Endothelial cell of umbilical vein (primary cell): ENCODE measurements at regions not wholly inside any gene's neighbourhood (a gene's known extent, or its start where the extent isn't known, plus 50 kb on each side); places are given as distances from the start of the nearest gene placed in this dataset.

Experiments
- BruUV-seq: library from RNA; stranded (reverse); fragments of 400-500 nt; replicated peaks from 2 replicates; lab custom pipeline; 2021; lab: Mats Ljungman, UMichigan
- CTCF ChIA-PET: fragments of 300-600, 350-600 bp; sonication (Branson Sonifier 250); formaldehyde crosslinking; loops from one replicate; lab custom pipeline; 2021; ENCODE audit warnings: antibody characterized with exemption, inconsistent platforms; lab: Charles Lee
- POLR2A ChIA-PET: fragments of 300-600, 350-600 bp; sonication (Branson Sonifier 250); formaldehyde crosslinking; loops from one replicate; lab custom pipeline; 2021; ENCODE audit warnings: antibody characterized with exemption, inconsistent platforms; lab: Charles Lee
- DNase-seq: peaks from one replicate; pipeline ENCODE4 v3.0.0-alpha.2; 2011; ENCODE audit warnings: low read depth, low spot score
- FAIRE-seq: peaks from 2 replicates; lab custom pipeline; 2011; peaks lifted over from hg19 to GRCh38; lab: Jason Lieb, UNC
- H2AFZ ChIP-seq: 2 replicates; pipeline ENCODE4 v1.6.0; 2012; ENCODE audit warnings: low read depth, low read length, control low read depth, inconsistent platforms
- H3K27ac ChIP-seq: 2 replicates; pipeline ENCODE4 v1.5.1; 2011; ENCODE audit warnings: low read depth, mild to moderate bottlenecking, control low read depth, low read length, moderate library complexity; ENCODE audit not compliant: insufficient read depth
- H3K27me3 ChIP-seq, 2 experiments: 2 replicates each; pipeline versions ENCODE4 v1.6.0 to v1.6.1; 2011; ENCODE audit warnings: low read length in 2 of 2, mixed read lengths in 1 of 2; ENCODE audit not compliant: control insufficient read depth in 2 of 2, insufficient read depth in 2 of 2
- H3K36me3 ChIP-seq, 2 experiments: 2 replicates in 1 of 2; 3 replicates in 1 of 2; pipeline ENCODE4 v1.5.1; 2011; ENCODE audit warnings: low read length in 2 of 2, mild to moderate bottlenecking in 1 of 2, moderate library complexity in 1 of 2; ENCODE audit not compliant: control insufficient read depth in 2 of 2, insufficient read depth in 2 of 2; ENCODE audit errors: extremely low read depth in 1 of 2
- H3K4me1 ChIP-seq: 3 replicates; pipeline ENCODE4 v1.5.1; 2011; ENCODE audit warnings: mild to moderate bottlenecking, low read length; ENCODE audit not compliant: control insufficient read depth, insufficient read depth; ENCODE audit errors: extremely low read depth
- H3K4me2 ChIP-seq: 2 replicates; pipeline ENCODE4 v1.6.1; 2011; ENCODE audit warnings: low read length, control low read depth, mixed read lengths; ENCODE audit not compliant: insufficient read depth
- H3K4me3 ChIP-seq, 3 experiments: fragments of 200-600 bp in 1 of 3; sonication (generic), shearing (Covaris generic) in 1 of 3; replicated peaks in 1 of 3; 2 replicates each; pipeline ENCODE4 v1.5.1; 2011 to 2016; ENCODE audit warnings: control low read depth in 3 of 3, low read length in 3 of 3, mild to moderate bottlenecking in 2 of 3, inconsistent platforms in 1 of 3, low read depth in 1 of 3, moderate library complexity in 1 of 3; ENCODE audit not compliant: insufficient read depth in 1 of 3
- H3K79me2 ChIP-seq: 2 replicates; pipeline ENCODE4 v1.6.0; 2012; ENCODE audit warnings: low read length, inconsistent platforms; ENCODE audit not compliant: control insufficient read depth, insufficient read depth
- H3K9ac ChIP-seq: replicated peaks from 2 replicates; pipeline ENCODE3; 2011; ENCODE audit warnings: low read length, control low read depth; ENCODE audit not compliant: insufficient read depth; ENCODE audit errors: extremely low read depth
- H3K9me1 ChIP-seq: replicated peaks from 3 replicates; pipeline ENCODE4 v1.6.0; 2011; ENCODE audit warnings: mild to moderate bottlenecking, low read length; ENCODE audit not compliant: control insufficient read depth, insufficient read depth; ENCODE audit errors: extremely low read depth
- H3K9me3 ChIP-seq: replicated peaks from 2 replicates; pipeline ENCODE4 v1.5.1; 2012; ENCODE audit warnings: low read length, inconsistent platforms; ENCODE audit not compliant: control insufficient read depth, insufficient read depth
- H4K20me1 ChIP-seq: replicated peaks from 2 replicates; pipeline ENCODE3; 2011; ENCODE audit warnings: mild to moderate bottlenecking, low read length; ENCODE audit not compliant: control insufficient read depth, insufficient read depth; ENCODE audit errors: extremely low read depth
- EZH2 ChIP-seq: IDR thresholded peaks from 2 replicates; pipeline ENCODE4 v1.6.1; 2012; ENCODE audit warnings: borderline replicate concordance, low read depth, mild to moderate bottlenecking, moderate library complexity, low read length, inconsistent platforms; ENCODE audit not compliant: severe bottlenecking
- FOS ChIP-seq: IDR thresholded peaks from 2 replicates; pipeline ENCODE4 v1.6.1; 2011; ENCODE audit warnings: mild to moderate bottlenecking, low read length, moderate library complexity, borderline replicate concordance; ENCODE audit not compliant: insufficient read depth
- GATA2 ChIP-seq: IDR thresholded peaks from 2 replicates; pipeline ENCODE4 v1.7.0; 2011; ENCODE audit warnings: low read depth, mild to moderate bottlenecking, moderate library complexity, mixed read lengths, low read length; ENCODE audit not compliant: insufficient read length, insufficient read depth
- JUN ChIP-seq: IDR thresholded peaks from 2 replicates; pipeline ENCODE4 v1.6.1; 2011; ENCODE audit warnings: borderline replicate concordance, low read depth; ENCODE audit not compliant: insufficient read length, insufficient read depth
- MYC ChIP-seq: IDR thresholded peaks from one replicate; pipeline ENCODE4 v1.6.1; 2011; ENCODE audit warnings: mild to moderate bottlenecking, low read depth, low read length
- POLR2A ChIP-seq: IDR thresholded peaks from 2 replicates; pipeline ENCODE4 v1.6.1; 2012; ENCODE audit warnings: low read depth, mild to moderate bottlenecking, control low read depth, low read length
- POLR2AphosphoS5 ChIP-seq: IDR thresholded peaks from 2 replicates; pipeline ENCODE4 v1.6.1; 2012; ENCODE audit warnings: low read depth, mild to moderate bottlenecking, control low read depth, low read length, moderate library complexity; ENCODE audit not compliant: insufficient read depth
- dilution Hi-C: fragments of 300-500 bp; cut with MboI; formaldehyde crosslinking; loops from one replicate; pipeline ENCODE4 v1.15.0; 2019; ENCODE audit warnings: low sequenced_read_pairs; ENCODE audit not compliant: extremely low pct_ligation_motif_present
- intact Hi-C: fragments of 100-400 bp; cut with micrococcal nuclease; formaldehyde crosslinking; loops from one replicate; pipeline ENCODE4 v1.10.0; 2022
- TF ChIP-seq, protein P1 (sequence below), 2 donors: IDR thresholded peaks; 1 replicate in 1 of 2; 2 replicates in 1 of 2; pipeline ENCODE4 v1.5.1; 2011; ENCODE audit warnings: low read length in 2 of 2, mild to moderate bottlenecking in 2 of 2, moderate library complexity in 2 of 2, control low read depth in 1 of 2, inconsistent platforms in 1 of 2, low read depth in 1 of 2; ENCODE audit not compliant: insufficient read depth in 1 of 2; ENCODE audit errors: extremely low read depth in 1 of 2
- TF ChIP-seq, protein P2 (sequence below): IDR thresholded peaks from 2 replicates; pipeline ENCODE4 v1.6.1; 2011; ENCODE audit not compliant: insufficient read depth, insufficient read length

DNA sequence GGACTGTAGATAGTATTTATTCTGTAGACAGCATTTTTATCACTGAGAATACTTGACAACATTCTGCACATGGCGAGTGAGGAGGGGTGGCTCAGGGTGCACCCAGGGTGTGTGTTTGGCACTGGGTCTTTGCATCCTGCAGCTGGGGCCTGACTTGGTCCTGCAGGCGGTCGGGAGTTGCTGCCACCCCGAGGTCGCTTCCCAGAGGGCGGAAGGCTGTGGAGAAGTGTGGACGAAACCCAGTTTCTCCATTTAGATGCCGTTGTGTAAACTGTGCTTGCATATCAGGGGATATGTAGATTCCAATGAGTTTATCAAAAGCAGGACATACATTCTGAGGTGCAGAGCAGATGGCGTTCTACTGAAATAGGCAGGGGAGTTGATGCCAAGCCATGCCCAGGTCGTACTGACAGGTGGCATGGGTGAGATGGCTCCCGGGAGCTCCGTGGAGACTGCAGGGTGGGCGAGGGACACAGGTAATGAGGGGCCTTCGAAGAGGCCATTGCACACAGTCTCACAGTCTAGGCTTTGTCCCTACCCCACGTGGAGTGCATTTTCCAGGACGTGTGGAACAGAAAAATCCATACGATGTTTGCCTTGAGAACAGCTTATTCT lies 74.5 kb downstream of the RTP5 start:
- intact Hi-C loops (no loop called here), dilution Hi-C loops (no loop called here)
- TF ChIP-seq EZH2 (no peak), FOS (no peak), POLR2A (no peak), MYC (no peak), POLR2AphosphoS5 (no peak), GATA2 (no peak), JUN (no peak)
- TF ChIP-seq, protein P1, sequence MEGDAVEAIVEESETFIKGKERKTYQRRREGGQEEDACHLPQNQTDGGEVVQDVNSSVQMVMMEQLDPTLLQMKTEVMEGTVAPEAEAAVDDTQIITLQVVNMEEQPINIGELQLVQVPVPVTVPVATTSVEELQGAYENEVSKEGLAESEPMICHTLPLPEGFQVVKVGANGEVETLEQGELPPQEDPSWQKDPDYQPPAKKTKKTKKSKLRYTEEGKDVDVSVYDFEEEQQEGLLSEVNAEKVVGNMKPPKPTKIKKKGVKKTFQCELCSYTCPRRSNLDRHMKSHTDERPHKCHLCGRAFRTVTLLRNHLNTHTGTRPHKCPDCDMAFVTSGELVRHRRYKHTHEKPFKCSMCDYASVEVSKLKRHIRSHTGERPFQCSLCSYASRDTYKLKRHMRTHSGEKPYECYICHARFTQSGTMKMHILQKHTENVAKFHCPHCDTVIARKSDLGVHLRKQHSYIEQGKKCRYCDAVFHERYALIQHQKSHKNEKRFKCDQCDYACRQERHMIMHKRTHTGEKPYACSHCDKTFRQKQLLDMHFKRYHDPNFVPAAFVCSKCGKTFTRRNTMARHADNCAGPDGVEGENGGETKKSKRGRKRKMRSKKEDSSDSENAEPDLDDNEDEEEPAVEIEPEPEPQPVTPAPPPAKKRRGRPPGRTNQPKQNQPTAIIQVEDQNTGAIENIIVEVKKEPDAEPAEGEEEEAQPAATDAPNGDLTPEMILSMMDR (IDR thresholded peaks at IDR 0.05; ENCODE audit: extremely low read depth in 1 of 2, insufficient read depth in 1 of 2, low read depth in 1 of 2, low read length in 2 of 2), result no peak
- TF ChIP-seq, protein P2, sequence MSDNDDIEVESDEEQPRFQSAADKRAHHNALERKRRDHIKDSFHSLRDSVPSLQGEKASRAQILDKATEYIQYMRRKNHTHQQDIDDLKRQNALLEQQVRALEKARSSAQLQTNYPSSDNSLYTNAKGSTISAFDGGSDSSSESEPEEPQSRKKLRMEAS, result no peak
- H3K9ac ChIP-seq, result no peak overlapping the region
- no peak overlapping the region for H3K4me3 ChIP-seq
- DNase-seq, result no peak
- H3K9me1 ChIP-seq, result no peaks in the 10 kb centered on the region
- no peaks in the 10 kb centered on the region for H3K79me2 ChIP-seq
- CTCF ChIA-PET, result no interaction called here
- BruUV-seq, result no TSS peak
- POLR2A ChIA-PET, result no interaction called here
- no peaks in the 10 kb centered on the region for H3K36me3 ChIP-seq
- FAIRE-seq, result no peak
- H2AFZ ChIP-seq, result no peak overlapping the region
- H4K20me1 ChIP-seq, result no peaks in the 10 kb centered on the region
- no peak overlapping the region for H3K4me2 ChIP-seq
- no peaks in the 10 kb centered on the region for H3K9me3 ChIP-seq
- H3K4me1 ChIP-seq, result no peaks in the 10 kb centered on the region
- H3K27ac ChIP-seq, result no peak overlapping the region
- H3K27me3 ChIP-seq, result no peaks in the 10 kb centered on the region
